Smooth muscle cell (in vitro differentiated cells): ENCODE measurements at regions not wholly inside any gene's neighbourhood (a gene's known extent, or its start where the extent isn't known, plus 50 kb on each side); places are given as distances from the start of the nearest gene placed in this dataset.

Experiments used
- DNase-seq: peaks from one replicate; lab custom pipeline; 2025; ENCODE audit not compliant: unreplicated experiment; lab: John Stamatoyannopoulos, UW
- H2AFZ ChIP-seq: fragments of 200-600 bp; sonication (generic); 2 replicates; pipeline ENCODE4 v1.6.0; 2016; ENCODE audit warnings: antibody characterized with exemption, low read depth, mild to moderate bottlenecking
- H3F3A ChIP-seq: fragments of 200-600 bp; sonication (generic); 2 replicates; pipeline ENCODE4 v1.6.0; 2017; ENCODE audit warnings: antibody characterized with exemption, low read depth
- H3K27ac ChIP-seq: fragments of 200-600 bp; sonication (generic); 2 replicates; pipeline ENCODE4 v1.5.1; 2016; ENCODE audit warnings: low read depth, mild to moderate bottlenecking
- H3K27me3 ChIP-seq: fragments of 200-600 bp; sonication (generic); 2 replicates; pipeline ENCODE4 v1.6.1; 2016; ENCODE audit warnings: low read depth, mild to moderate bottlenecking
- H3K36me3 ChIP-seq: fragments of 200-600 bp; sonication (generic); 2 replicates; pipeline ENCODE4 v1.5.1; 2016; ENCODE audit warnings: low read depth
- H3K4me1 ChIP-seq: fragments of 200-600 bp; sonication (generic); 2 replicates; pipeline ENCODE4 v1.5.1; 2016; ENCODE audit warnings: low read depth
- H3K4me2 ChIP-seq: fragments of 200-600 bp; sonication (generic); 2 replicates; pipeline ENCODE4 v1.6.0; 2016; ENCODE audit warnings: mild to moderate bottlenecking
- H3K4me3 ChIP-seq: fragments of 200-600 bp; sonication (generic); 2 replicates; pipeline ENCODE4 v1.5.1; 2016; ENCODE audit warnings: mild to moderate bottlenecking
- H3K79me2 ChIP-seq: fragments of 200-600 bp; sonication (generic); 2 replicates; pipeline ENCODE4 v1.6.0; 2016; ENCODE audit warnings: low read depth, mild to moderate bottlenecking
- H3K9ac ChIP-seq: fragments of 200-600 bp; sonication (generic); 2 replicates; pipeline ENCODE4 v1.6.0; 2016; ENCODE audit warnings: low read depth
- H3K9me3 ChIP-seq: fragments of 200-600 bp; sonication (generic); replicated peaks from 2 replicates; pipeline ENCODE4 v1.5.1; 2016; ENCODE audit warnings: low read depth
- H4K20me1 ChIP-seq: fragments of 200-600 bp; sonication (generic); 2 replicates; pipeline ENCODE4 v1.6.0; 2016; ENCODE audit warnings: low read depth
- WGBS: methylation state at CpG from one replicate; pipeline ENCODE4 v1.1.7; 2016; ENCODE audit warnings: low lambda C conversion rate; 5-methylcytosine and 5-hydroxymethylcytosine counted together
- TF ChIP-seq, protein P1 (sequence below): fragments of 200-600 bp; sonication (generic); IDR thresholded peaks from 2 replicates; pipeline ENCODE4 v1.5.1; 2017; ENCODE audit warnings: borderline replicate concordance, mild to moderate bottlenecking, antibody characterized with exemption; ENCODE audit not compliant: insufficient read depth, poor library complexity, severe bottlenecking

DNA sequence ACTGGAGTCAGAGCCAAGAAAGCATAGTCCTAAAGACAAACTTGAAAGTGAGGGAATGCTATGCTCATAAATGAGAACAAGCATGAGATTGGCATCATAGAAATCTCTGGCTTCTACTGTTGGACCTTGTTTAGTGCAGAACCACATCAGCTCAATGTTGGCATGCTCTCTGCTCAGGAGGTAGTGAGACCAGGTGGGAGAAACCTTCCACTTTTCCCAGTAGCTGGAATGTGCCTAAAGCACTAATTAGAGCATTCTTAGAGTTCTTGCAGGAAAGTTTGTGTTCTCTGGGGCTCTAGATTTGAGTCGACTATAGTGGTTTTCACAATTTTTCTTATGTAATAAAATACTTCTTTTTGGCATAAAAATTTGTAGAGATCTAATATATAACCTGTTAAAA is 159.7 kb upstream of the PRICKLE1 start:
- TF ChIP-seq, protein P1, sequence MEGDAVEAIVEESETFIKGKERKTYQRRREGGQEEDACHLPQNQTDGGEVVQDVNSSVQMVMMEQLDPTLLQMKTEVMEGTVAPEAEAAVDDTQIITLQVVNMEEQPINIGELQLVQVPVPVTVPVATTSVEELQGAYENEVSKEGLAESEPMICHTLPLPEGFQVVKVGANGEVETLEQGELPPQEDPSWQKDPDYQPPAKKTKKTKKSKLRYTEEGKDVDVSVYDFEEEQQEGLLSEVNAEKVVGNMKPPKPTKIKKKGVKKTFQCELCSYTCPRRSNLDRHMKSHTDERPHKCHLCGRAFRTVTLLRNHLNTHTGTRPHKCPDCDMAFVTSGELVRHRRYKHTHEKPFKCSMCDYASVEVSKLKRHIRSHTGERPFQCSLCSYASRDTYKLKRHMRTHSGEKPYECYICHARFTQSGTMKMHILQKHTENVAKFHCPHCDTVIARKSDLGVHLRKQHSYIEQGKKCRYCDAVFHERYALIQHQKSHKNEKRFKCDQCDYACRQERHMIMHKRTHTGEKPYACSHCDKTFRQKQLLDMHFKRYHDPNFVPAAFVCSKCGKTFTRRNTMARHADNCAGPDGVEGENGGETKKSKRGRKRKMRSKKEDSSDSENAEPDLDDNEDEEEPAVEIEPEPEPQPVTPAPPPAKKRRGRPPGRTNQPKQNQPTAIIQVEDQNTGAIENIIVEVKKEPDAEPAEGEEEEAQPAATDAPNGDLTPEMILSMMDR, result no peak

DNA sequence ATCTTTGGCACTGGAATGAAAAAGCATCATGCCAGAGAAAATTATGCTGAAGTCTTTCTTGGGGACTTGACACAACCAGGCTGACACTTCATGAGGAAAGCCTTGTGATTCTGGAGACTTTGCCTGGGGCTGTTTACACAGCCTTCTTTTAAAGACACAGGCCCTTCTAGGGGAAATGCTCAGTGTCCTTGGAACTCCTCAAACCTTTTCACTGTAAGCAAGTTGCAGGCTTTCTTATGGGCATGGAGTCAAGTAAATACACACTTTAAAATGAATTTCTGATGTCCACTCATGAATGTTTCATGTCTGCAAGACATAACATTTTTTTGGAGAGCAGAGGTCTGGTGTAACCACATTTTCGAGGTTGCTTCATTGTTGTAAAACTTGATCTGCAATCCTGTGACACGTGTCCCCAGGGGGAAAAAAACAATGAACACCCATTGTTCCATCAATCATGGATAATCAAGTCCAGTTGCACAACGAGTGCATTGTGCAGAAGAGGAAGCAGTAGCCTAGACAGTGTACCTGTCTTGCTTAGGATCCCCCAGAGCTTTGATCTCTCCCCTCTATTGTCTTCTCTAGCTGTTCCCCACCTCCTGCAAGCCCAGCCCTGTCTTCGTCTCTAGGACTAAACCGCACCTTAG is 155.1 kb upstream of the PRICKLE1 start:
- peak overlapping the region; percentile 12 for H2AFZ ChIP-seq
- 50% methylated on average over 5 of the region's 5 CpGs for WGBS

More for the DNA sequence above, 159.7 kb upstream of the PRICKLE1 start:
- peaks cover 3% of the 10 kb centered on the region for H3K4me1 ChIP-seq
- H3K27me3 ChIP-seq, result no peaks in the 10 kb centered on the region
- no peaks in the 10 kb centered on the region for H4K20me1 ChIP-seq
- WGBS, result 75% methylated on average over 1 of the region's 1 CpG
- no peak for DNase-seq
- no peak overlapping the region for H3K4me3 ChIP-seq
- H3K36me3 ChIP-seq, result no peaks in the 10 kb centered on the region
- H3F3A ChIP-seq, result peaks cover 8% of the 10 kb centered on the region
- no peak overlapping the region for H3K9ac ChIP-seq
- no peaks in the 10 kb centered on the region for H3K9me3 ChIP-seq
- no peak overlapping the region for H3K4me2 ChIP-seq
- H2AFZ ChIP-seq, result no peak overlapping the region
- H3K79me2 ChIP-seq, result no peaks in the 10 kb centered on the region
- no peak overlapping the region for H3K27ac ChIP-seq

DNA sequence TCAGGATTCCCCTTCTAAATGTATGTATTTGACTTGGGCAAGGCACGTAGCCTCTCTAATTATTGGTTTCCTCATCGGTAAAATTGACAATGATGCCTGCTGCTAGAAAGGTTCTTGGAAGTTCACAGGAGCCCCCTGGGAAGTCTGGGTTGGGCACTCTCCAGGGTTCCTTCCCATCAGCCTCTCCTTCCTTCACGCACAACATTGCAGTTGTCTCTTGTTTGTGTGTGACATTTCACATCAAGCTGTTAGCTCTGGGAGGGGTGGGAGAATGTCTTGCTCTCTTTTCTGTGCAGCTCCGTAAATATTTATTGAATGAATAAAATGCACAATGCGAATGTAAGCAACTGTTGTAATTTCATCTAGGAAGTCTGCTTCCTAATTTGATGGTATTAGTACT is 153.2 kb upstream of the PRICKLE1 start:
- no peak overlapping the region for H2AFZ ChIP-seq
- H3K27ac ChIP-seq, result peak overlapping the region; percentile 66
- no peaks in the 10 kb centered on the region for H4K20me1 ChIP-seq
- WGBS, result 69% methylated on average over 5 of the region's 5 CpGs
- H3K79me2 ChIP-seq, result no peaks in the 10 kb centered on the region
- H3K4me2 ChIP-seq, result peak overlapping the region; percentile 74
- peak overlapping the region; percentile 19 for H3K9ac ChIP-seq
- no peaks in the 10 kb centered on the region for H3K36me3 ChIP-seq
- peaks cover 5% of the 10 kb centered on the region for H3K4me1 ChIP-seq
- H3K9me3 ChIP-seq, result no peaks in the 10 kb centered on the region
- H3K27me3 ChIP-seq, result no peaks in the 10 kb centered on the region
- peaks cover 9% of the 10 kb centered on the region for H3F3A ChIP-seq
- no peak overlapping the region for H3K4me3 ChIP-seq
- DNase-seq, result no peak
- TF ChIP-seq, protein P1, result no peak

More for the DNA sequence above, 155.1 kb upstream of the PRICKLE1 start:
- Histone ChIP-seq H3K4me3 (no peak overlapping the region), H3K9me3 (no peaks in the 10 kb centered on the region), H3K4me1 (peaks cover 5% of the 10 kb centered on the region), H3K27me3 (no peaks in the 10 kb centered on the region), H4K20me1 (no peaks in the 10 kb centered on the region), H3K36me3 (no peaks in the 10 kb centered on the region), H3K27ac (peak overlapping the region; percentile 71), H3K4me2 (peak overlapping the region; percentile 64), H3K9ac (peak overlapping the region; percentile 37), H3F3A (peaks cover 9% of the 10 kb centered on the region), H3K79me2 (no peaks in the 10 kb centered on the region)
- no peak for DNase-seq
- TF ChIP-seq, protein P1, result no peak

DNA sequence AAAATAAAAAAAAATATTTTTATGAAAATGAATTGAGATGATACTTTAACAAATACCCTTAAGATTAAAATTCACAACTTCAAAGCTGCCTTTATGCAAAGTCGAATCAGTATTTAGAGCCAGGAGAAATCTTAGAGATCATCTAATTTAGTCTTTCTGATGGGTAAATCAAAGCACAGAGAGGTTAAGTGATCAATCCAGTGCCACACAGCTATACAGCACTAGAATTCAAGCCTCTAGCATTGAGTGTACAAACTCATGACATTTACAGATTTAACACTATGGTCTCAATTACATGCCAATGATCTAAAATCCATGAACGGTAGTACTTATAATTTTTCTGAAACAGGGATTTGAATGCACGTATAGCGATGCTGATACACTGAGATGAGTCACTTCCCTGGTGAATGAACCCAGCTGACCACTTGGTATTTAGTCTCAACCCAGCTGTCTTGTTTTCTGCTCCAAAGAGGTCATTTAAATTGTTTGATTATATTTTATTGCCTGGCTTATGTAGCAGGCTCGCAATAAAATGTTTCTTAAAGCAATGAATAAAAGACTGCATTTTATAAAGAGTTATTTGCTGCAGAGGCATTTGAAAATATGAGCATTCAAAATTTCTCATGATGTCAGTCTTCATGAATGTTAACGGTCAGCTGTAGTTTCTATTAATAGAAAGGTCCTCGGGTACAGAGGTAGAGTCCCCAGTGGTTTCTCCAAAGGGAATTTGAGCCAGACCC is 152.4 kb upstream of the PRICKLE1 start:
- no peak overlapping the region for H2AFZ ChIP-seq
- no peak for DNase-seq
- H3K36me3 ChIP-seq, result no peaks in the 10 kb centered on the region
- H3K27me3 ChIP-seq, result no peaks in the 10 kb centered on the region
- H3K4me3 ChIP-seq, result no peak overlapping the region
- peak overlapping the region; percentile 74 for H3K4me2 ChIP-seq
- 22% methylated on average over 7 of the region's 7 CpGs for WGBS
- H3K4me1 ChIP-seq, result peaks cover 5% of the 10 kb centered on the region
- TF ChIP-seq, protein P1, result no peak
- no peaks in the 10 kb centered on the region for H4K20me1 ChIP-seq
- peak overlapping the region; percentile 66 for H3K27ac ChIP-seq
- H3K9me3 ChIP-seq, result no peaks in the 10 kb centered on the region
- no peak overlapping the region for H3K9ac ChIP-seq
- peaks cover 13% of the 10 kb centered on the region for H3F3A ChIP-seq
- no peaks in the 10 kb centered on the region for H3K79me2 ChIP-seq
